Panc1 (cell line): ENCODE measurements at regions not wholly inside any gene's neighbourhood (a gene's known extent, or its start where the extent isn't known, plus 50 kb on each side); places are given as distances from the start of the nearest gene placed in this dataset.

Source experiments
- ATAC-seq: fragments of 200-7000 bp; cut with Tn5 transposase; 2 replicates; pipeline ENCODE4 v1.9.1; 2020; ENCODE audit warnings: mild to moderate bottlenecking, moderate library complexity
- BruUV-seq: library from RNA; stranded (reverse); fragments of 400-500 nt; replicated peaks from 2 replicates; lab custom pipeline; 2021; lab: Mats Ljungman, UMichigan
- CTCF ChIA-PET: fragments of 300-600 bp; sonication (Branson Sonifier 250); formaldehyde crosslinking; loops from one replicate; lab custom pipeline; 2022; ENCODE audit warnings: antibody characterized with exemption; lab: Charles Lee
- POLR2A ChIA-PET: fragments of 300-600 bp; sonication (Branson Sonifier 250); formaldehyde crosslinking; loops from one replicate; lab custom pipeline; 2022; ENCODE audit warnings: antibody characterized with exemption; lab: Charles Lee
- DNase-seq: peaks from one replicate; pipeline ENCODE4 v3.0.0-alpha.2; 2010; ENCODE audit warnings: low read depth, low spot score
- H3K27ac ChIP-seq: 2 replicates; pipeline ENCODE4 v1.5.1; 2011; ENCODE audit warnings: mild to moderate bottlenecking, low read length, inconsistent platforms
- H3K27me3 ChIP-seq: fragments of 200-500 bp; sonication (Bioruptor generic); 2 replicates; pipeline ENCODE4 v1.6.0; 2014; ENCODE audit warnings: low read length, inconsistent platforms; ENCODE audit not compliant: control insufficient read depth, insufficient read depth
- H3K36me3 ChIP-seq: fragments of 200-500 bp; sonication (Bioruptor generic); 2 replicates; pipeline ENCODE4 v1.5.1; 2014; ENCODE audit warnings: inconsistent platforms, mild to moderate bottlenecking, low read length, moderate library complexity; ENCODE audit not compliant: control insufficient read depth, insufficient read depth
- H3K4me1 ChIP-seq: 2 replicates; pipeline ENCODE4 v1.5.1; 2011; ENCODE audit warnings: inconsistent platforms, mild to moderate bottlenecking, low read length, moderate library complexity; ENCODE audit not compliant: control insufficient read depth, insufficient read depth
- H3K4me3 ChIP-seq, 2 experiments: 2 replicates each; pipeline ENCODE4 v1.5.1; 2011 to 2012; ENCODE audit warnings: low read depth in 2 of 2, low read length in 2 of 2, mild to moderate bottlenecking in 2 of 2, inconsistent platforms in 1 of 2, moderate library complexity in 1 of 2
- H3K9me3 ChIP-seq: fragments of 200-500 bp; sonication (Bioruptor generic); 2 replicates; pipeline ENCODE4 v1.5.1; 2014; ENCODE audit warnings: low read depth, mild to moderate bottlenecking, inconsistent platforms, low read length, moderate library complexity; ENCODE audit not compliant: control insufficient read depth, insufficient read depth
- POLR2AphosphoS5 ChIP-seq: IDR thresholded peaks from 2 replicates; pipeline ENCODE4 v1.6.1; 2012; ENCODE audit warnings: mild to moderate bottlenecking, low read depth, low read length, moderate library complexity
- SIN3A ChIP-seq: IDR thresholded peaks from 2 replicates; pipeline ENCODE4 v1.6.1; 2012; ENCODE audit warnings: low read depth, mild to moderate bottlenecking, low read length, moderate library complexity, borderline replicate concordance; ENCODE audit not compliant: insufficient read depth
- TCF7L2 ChIP-seq: IDR thresholded peaks from 2 replicates; pipeline ENCODE4 v1.6.1; 2011; ENCODE audit warnings: mild to moderate bottlenecking, low read depth, low read length, inconsistent platforms
- in situ Hi-C: cut with HindIII; loops from 2 replicates; pipeline ENCODE4 v1.10.0; 2016; ENCODE audit warnings: low sequenced_read_pairs, low pct_unique_long_range_greater_than_20kb
- intact Hi-C: fragments of 100-400 bp; cut with micrococcal nuclease; formaldehyde crosslinking; loops from one replicate; pipeline ENCODE4 v1.10.0; 2022; ENCODE audit not compliant: unreplicated experiment
- TF ChIP-seq, protein P1 (sequence below), 2 experiments: IDR thresholded peaks; 2 replicates each; pipeline ENCODE4 v1.6.1; 2011 to 2012; ENCODE audit warnings: low read depth in 2 of 2, control low read depth in 1 of 2, low read length in 1 of 2, mild to moderate bottlenecking in 1 of 2, moderate library complexity in 1 of 2; ENCODE audit not compliant: insufficient read depth in 1 of 2
- TF ChIP-seq, protein P2 (sequence below): fragments of 450-650 bp; IDR thresholded peaks from 2 replicates; pipeline ENCODE4 v1.5.1; 2017; ENCODE audit warnings: mild to moderate bottlenecking

GRCh38 chr16:66194866-66195265, 171.6 kb upstream of the CDH5 start:
- TF ChIP-seq, protein P1, sequence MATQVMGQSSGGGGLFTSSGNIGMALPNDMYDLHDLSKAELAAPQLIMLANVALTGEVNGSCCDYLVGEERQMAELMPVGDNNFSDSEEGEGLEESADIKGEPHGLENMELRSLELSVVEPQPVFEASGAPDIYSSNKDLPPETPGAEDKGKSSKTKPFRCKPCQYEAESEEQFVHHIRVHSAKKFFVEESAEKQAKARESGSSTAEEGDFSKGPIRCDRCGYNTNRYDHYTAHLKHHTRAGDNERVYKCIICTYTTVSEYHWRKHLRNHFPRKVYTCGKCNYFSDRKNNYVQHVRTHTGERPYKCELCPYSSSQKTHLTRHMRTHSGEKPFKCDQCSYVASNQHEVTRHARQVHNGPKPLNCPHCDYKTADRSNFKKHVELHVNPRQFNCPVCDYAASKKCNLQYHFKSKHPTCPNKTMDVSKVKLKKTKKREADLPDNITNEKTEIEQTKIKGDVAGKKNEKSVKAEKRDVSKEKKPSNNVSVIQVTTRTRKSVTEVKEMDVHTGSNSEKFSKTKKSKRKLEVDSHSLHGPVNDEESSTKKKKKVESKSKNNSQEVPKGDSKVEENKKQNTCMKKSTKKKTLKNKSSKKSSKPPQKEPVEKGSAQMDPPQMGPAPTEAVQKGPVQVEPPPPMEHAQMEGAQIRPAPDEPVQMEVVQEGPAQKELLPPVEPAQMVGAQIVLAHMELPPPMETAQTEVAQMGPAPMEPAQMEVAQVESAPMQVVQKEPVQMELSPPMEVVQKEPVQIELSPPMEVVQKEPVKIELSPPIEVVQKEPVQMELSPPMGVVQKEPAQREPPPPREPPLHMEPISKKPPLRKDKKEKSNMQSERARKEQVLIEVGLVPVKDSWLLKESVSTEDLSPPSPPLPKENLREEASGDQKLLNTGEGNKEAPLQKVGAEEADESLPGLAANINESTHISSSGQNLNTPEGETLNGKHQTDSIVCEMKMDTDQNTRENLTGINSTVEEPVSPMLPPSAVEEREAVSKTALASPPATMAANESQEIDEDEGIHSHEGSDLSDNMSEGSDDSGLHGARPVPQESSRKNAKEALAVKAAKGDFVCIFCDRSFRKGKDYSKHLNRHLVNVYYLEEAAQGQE (IDR thresholded peaks at IDR 0.05; ENCODE audit: insufficient read depth in 1 of 2, low read depth in 2 of 2, low read length in 1 of 2), result no peak
- TF ChIP-seq SIN3A (no peak), POLR2AphosphoS5 (no peak), TCF7L2 (no peak)
- TF ChIP-seq, protein P2, sequence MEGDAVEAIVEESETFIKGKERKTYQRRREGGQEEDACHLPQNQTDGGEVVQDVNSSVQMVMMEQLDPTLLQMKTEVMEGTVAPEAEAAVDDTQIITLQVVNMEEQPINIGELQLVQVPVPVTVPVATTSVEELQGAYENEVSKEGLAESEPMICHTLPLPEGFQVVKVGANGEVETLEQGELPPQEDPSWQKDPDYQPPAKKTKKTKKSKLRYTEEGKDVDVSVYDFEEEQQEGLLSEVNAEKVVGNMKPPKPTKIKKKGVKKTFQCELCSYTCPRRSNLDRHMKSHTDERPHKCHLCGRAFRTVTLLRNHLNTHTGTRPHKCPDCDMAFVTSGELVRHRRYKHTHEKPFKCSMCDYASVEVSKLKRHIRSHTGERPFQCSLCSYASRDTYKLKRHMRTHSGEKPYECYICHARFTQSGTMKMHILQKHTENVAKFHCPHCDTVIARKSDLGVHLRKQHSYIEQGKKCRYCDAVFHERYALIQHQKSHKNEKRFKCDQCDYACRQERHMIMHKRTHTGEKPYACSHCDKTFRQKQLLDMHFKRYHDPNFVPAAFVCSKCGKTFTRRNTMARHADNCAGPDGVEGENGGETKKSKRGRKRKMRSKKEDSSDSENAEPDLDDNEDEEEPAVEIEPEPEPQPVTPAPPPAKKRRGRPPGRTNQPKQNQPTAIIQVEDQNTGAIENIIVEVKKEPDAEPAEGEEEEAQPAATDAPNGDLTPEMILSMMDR, result no peak
- H3K4me1 ChIP-seq, result no peaks in the 10 kb centered on the region
- no peak overlapping the region for H3K27ac ChIP-seq
- ChIA-PET CTCF (no interaction called here), POLR2A (no interaction called here)
- no peaks in the 10 kb centered on the region for H3K27me3 ChIP-seq
- in situ Hi-C loops, result no loop called here
- BruUV-seq, result no TSS peak
- no peak overlapping the region for H3K4me3 ChIP-seq
- H3K9me3 ChIP-seq, result no peaks in the 10 kb centered on the region
- ATAC-seq (no peak), DNase-seq (no peak)
- intact Hi-C loops, result no loop called here
- H3K36me3 ChIP-seq, result no peaks in the 10 kb centered on the region

- Histone ChIP-seq H3K9me3 (no peaks in the 10 kb centered on the region), H3K36me3 (no peaks in the 10 kb centered on the region), H3K27ac (no peak overlapping the region), H3K27me3 (no peaks in the 10 kb centered on the region), H3K4me1 (no peaks in the 10 kb centered on the region), H3K4me3 (no peak overlapping the region)
- in situ Hi-C loops, result no loop called here
- BruUV-seq, result no TSS peak
- intact Hi-C loops, result no loop called here
- TF ChIP-seq, protein P2, result no peak
- TF ChIP-seq, protein P1 (IDR thresholded peaks at IDR 0.05; ENCODE audit: insufficient read depth in 1 of 2, low read depth in 2 of 2, low read length in 1 of 2), result no peak
- TF ChIP-seq POLR2AphosphoS5 (no peak), TCF7L2 (no peak), SIN3A (no peak)
- CTCF ChIA-PET, result no interaction called here
- DNase-seq (no peak), ATAC-seq (no peak)
- POLR2A ChIA-PET, result no interaction called here
Observed at GRCh38 chr16:66193543-66194229, 172.8 kb upstream of the CDH5 start.
